Activated CD4-positive, alpha-beta T cell treated with anti-CD3 and anti-CD28 coated beads, Interleukin-2, amount 50 U/mL, for 16 hours (primary cell): ENCODE measurements at regions not wholly inside any gene's neighbourhood (a gene's known extent, or its start where the extent isn't known, plus 50 kb on each side); places are given as distances from the start of the nearest gene placed in this dataset.

Source experiments
- DNase-seq: peaks from one replicate; pipeline ENCODE4 v3.0.0-alpha.2; 2020

GRCh38 chr13:76654263-76654662 lies 231.9 kb downstream of the KCTD12 start:
- no peak for DNase-seq

- no peak for DNase-seq
Observed at GRCh38 chr13:76651286-76651685, 234.9 kb downstream of the KCTD12 start.

DNA sequence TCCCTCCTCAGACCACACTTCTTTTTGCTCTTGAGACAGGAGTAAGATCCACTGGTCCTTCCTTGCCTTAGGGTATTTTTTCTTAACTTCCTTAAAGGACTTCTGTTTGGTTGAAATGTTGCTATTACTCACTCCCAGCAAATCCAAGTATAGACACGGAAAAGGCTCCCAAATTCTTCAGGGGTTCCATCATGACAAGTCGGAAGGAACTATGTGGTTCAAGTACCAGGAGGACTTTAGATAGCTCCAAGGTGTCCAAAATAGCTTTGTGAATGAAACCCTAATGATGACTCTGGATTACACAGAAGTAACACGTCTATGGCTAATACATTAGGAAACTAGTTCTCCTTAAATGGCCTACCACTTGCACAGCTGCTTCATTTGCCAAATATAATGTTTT lies 238.7 kb downstream of the KCTD12 start:
- no peak for DNase-seq

GRCh38 chr13:76646946-76647345 lies 239.3 kb downstream of the KCTD12 start:
- DNase-seq: no peak

GRCh38 chr13:76645632-76646031 lies 240.6 kb downstream of the KCTD12 start:
- DNase-seq: no peak

GRCh38 chr13:76644906-76645305 lies 241.3 kb downstream of the KCTD12 start:
- no peak for DNase-seq

DNA sequence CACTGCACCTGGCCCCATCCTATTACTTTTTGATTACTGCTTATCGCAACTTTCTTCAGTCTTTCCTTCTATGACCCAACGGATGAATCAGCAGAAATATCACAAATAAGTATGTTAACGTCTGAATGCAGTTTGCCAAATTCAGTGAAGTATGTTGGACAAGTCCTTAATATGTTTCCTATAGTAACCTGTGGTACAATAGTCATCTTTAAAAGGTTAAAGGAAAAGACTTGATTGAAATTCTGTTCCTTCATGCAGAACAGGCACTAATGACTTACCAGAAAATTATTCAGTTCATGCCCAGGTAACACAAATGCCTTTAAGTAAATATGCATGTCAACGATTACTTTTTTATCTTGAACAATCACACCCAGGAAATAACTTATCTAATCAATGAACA lies 242.6 kb downstream of the KCTD12 start:
- no peak for DNase-seq

DNA sequence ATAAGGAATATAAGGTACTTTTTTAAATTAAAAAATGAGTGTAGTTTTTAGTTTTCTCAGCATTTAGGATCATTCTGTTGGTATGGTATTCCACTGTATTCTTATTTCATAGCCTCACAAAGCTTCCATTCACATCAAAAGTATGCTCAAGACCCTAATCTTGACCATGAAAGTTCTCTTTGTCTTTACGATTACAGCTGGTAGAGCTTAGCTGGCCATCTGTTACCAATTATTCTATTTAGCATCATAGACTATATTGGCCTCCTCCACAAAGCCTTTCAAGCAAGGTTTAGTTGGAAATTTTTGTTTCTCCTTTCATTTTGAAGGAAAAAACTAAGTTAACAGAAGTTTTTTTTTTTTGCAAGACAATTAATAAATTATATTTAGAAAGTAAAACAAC lies 245.1 kb downstream of the KCTD12 start:
- no peak for DNase-seq

DNA sequence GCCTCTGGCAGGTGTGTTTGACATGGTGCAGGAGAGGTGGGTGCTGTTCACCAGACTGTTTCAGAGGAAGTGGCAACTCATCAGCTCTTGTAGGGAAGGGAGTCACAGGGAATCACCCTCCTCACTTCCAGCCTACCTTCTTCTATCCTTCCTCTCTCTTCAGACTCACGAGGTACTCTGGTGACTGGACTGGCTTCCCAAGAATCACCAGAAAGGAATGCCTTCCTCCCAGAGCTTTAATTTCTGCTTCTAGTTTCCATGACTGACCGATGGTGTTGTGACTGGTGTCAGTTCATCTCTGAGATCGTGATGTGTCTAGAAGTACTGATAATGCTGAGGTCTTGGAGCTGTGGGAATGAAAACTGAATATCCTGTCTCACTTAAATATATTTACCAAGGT lies 247.3 kb downstream of the KCTD12 start:
- no peak for DNase-seq

DNA sequence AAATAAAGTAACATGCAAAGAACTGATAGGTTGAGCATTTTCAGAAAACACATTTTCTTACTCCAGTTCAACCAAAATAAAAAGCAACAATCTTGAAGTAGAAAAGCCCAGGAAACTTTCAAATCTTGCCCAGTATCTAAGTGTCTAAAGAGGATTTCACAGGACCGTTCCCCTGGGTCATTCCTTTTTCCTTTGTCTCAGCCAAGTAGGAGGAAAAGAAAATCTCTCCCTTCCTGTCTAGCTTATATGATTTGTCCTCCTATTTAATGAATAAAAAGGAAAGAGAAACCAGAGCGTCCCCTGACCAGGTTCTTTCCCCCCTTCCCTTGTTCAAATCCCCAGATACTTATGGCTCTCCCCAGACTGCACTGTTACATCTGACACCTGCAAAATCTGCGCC lies 248.0 kb downstream of the KCTD12 start:
- DNase-seq: no peak

- no peak for DNase-seq
Observed at GRCh38 chr13:76637641-76638141, 248.5 kb downstream of the KCTD12 start.

GRCh38 chr13:76636829-76637228 lies 249.4 kb downstream of the KCTD12 start:
- no peak for DNase-seq

DNA sequence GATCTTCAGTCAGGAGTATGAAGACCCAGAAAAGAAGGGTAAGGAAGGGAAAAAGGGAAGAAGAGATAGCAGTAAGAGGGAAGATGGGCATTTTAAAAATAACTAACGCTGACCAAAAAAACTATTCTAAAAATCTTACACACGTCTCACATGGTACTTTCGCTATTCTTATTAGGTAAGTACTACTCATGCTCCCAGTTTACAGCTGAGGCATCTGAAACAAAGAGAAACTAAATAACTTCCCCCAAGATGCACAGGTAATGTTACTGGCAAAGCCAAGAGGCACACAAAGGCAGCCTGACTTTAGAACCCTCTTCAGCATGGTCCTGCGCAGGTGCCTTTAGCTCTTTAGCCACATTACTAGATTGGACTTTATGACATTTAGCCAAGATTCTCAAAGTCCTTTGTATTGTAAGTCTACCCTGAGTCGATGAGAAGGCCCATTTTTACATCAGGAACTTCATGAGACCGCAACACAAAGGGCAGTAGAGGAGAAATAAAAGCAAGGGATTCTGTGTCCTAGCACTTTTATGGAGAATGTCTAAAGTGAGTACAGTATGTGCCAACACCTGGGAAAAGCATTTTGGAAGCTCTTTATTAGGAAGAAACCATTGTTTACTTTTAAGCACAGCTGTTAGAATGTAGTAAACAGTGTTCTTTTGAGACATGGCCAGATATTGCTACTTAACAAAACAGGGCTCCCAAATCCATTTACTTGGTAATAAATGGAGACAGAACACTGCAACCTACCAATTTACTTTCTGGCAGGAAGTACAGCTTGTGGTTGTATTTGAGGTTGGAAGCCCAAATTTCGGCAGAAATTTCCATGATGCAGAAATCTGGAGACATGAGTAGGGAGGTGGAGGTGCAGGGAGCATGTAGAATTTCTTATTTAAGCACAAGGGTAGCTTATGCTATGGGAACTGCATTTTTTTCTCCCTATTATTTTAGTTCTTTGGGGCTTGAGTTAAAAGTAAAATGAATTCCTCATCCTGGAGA lies 250.7 kb downstream of the KCTD12 start:
- no peak for DNase-seq

DNA sequence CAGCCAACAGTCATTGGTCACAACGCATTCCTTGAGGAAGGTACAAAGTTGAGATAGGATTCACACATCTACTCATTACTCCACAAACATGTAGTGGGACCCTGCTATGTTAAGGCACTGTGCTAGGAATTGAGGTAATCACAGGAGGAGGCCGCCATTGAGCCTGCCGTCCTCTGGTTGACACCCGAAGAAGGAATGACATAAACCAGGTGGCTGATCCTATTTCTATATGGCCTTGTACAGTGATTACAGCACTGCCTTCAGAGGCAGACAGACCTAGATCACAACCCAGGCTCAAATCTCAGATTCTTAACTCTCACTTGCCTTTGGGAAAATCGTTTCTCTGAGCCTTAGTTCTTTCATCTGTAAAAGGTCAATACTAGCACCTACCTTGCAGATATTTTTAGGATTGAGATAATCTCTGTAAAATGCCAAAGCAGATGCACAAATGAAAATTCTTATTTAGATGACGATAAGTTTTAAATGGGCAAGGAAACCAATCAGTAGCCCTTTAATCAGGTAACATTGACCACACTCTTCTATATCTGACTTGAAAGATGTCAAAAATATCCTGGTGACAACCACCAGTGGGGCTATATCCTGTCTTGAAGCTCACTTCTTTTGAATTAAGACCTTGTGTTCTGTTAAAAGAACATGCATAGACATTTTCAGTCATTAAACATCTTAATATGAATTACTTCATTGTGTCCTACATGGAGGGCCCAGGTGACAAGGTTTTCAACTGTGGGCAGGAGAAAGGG lies 251.6 kb downstream of the KCTD12 start:
- DNase-seq: no peak

DNA sequence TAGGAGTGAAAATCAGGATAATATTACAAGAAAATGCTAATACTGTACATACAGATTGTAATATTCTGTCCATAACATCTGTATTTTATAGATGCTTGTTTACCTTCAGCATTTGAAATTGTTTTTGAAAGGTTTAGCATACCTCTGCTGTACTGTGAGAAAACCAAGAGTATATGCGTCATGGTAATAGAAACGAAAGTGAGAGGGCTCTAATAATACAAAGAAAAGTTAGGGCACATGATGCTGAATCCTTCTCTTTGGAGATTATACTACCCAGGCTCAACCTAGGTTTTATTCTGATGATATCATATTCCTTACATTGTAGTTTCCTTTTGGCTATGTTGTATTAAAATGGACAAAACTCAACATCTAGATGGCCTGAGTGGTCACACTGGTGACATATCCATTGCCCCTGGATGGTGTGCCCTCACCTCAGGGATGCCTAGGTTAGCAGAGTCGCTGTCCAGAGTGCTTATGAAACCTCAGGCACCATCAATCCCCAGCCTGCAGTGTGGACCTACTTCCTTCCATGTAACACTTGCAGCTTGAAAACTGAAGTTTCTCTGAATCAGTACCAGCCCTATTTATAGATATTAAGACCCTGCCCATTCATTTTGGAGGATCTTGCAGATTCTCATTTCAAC lies 253.7 kb downstream of the KCTD12 start:
- DNase-seq: no peak

- no peak for DNase-seq
Observed at GRCh38 chr13:76630629-76631230, 255.5 kb downstream of the KCTD12 start.

DNA sequence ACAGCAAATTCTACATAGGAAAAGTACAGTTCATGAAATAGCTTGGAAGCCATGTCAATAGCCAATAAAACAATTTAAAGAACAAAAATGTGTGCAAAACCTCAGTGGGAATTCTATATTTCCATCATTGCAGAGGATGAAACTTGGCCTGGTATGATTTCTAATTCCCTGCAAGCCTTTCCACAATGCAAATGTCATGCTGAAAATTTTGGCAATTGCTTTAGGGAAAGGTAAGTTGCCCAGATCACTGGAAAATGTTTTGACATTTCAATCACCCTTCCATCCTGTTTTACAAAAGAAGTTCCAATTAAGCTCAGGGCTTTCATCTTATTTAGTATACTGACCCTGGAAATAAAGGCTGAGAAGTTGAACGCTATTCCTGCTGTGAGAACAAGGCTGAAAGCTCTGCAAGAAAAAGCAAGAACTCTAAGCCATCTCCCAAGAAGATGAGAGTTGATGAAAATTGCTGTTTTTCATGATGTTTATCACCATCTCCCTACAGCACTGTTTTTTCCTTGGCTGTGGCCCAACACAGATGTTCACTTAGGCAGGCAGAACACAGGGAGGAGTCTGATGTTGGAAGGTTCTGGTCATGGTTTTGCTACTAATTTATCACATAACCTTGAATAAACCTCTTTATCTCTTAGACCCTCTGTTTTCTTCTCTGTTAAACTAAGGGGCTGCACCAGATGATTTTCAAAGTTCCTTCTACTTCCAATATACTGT lies 263.7 kb downstream of the KCTD12 start:
- no peak for DNase-seq

- no peak for DNase-seq
Observed at GRCh38 chr13:76621705-76622104, 264.5 kb downstream of the KCTD12 start.

GRCh38 chr13:76620036-76620435 lies 266.2 kb downstream of the KCTD12 start:
- no peak for DNase-seq

GRCh38 chr13:76619631-76620030 lies 266.6 kb downstream of the KCTD12 start:
- DNase-seq: no peak

- no peak for DNase-seq
Observed at GRCh38 chr13:76610819-76611415, 275.3 kb downstream of the KCTD12 start.

DNA sequence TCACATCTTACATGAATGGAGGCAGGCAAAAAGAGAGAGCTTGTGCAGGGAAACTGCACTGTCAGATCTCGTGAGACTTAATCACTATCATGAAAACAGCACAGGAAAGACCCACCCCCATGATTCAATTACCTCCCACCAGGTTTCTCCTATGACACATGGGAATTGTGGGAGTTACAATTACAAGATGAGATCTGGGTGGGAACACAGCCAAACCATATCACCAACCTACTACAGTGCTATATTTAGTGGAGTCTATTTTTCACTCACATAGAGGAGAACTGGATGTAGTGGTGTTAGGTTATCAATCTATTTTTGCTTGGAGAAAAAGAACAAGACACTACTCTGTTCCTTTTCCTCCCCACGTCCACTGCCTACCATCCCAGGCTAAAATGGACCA lies 276.6 kb downstream of the KCTD12 start:
- no peak for DNase-seq
